Kidney tubule cell (primary cell): ENCODE measurements at regions not wholly inside any gene's neighbourhood (a gene's known extent, or its start where the extent isn't known, plus 50 kb on each side); places are given as distances from the start of the nearest gene placed in this dataset.

Source experiments
- DNase-seq: peaks from one replicate; pipeline ENCODE4 v3.0.0-alpha.2; 2018; ENCODE audit warnings: low spot score

- no peak for DNase-seq
These were observed 171.3 kb upstream of the GAS1 start for GRCh38 chr9:87118594-87118993.

DNA sequence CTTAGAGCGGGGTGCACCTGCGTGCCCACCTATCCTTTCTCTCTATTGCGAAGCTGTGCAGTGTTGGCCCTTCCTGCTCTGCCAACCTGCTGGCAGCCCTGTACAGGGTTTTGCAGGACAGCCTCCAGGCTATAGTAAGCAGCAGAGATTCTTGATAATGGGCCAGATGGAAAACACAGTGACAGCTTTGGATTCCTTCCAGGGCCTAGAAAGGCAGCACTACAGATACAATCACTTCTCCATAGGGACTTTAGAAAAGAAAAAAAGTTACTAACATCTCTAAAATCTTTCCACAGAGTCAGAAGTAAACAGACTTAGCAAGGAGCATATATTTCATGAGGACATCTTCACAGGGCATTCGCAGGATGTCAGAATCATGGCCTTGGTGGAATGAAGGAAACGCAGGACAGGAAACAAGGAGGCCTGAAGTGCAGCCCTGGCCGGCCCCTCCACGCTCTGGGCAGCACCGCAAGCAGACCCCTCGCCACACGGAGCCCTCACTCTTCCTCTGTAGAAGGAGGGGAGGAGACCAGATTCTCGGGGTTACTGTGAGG is 172.1 kb upstream of the GAS1 start:
- peak; percentile 23 for DNase-seq

GRCh38 chr9:87120610-87121009 is 173.3 kb upstream of the GAS1 start:
- no peak for DNase-seq

DNA sequence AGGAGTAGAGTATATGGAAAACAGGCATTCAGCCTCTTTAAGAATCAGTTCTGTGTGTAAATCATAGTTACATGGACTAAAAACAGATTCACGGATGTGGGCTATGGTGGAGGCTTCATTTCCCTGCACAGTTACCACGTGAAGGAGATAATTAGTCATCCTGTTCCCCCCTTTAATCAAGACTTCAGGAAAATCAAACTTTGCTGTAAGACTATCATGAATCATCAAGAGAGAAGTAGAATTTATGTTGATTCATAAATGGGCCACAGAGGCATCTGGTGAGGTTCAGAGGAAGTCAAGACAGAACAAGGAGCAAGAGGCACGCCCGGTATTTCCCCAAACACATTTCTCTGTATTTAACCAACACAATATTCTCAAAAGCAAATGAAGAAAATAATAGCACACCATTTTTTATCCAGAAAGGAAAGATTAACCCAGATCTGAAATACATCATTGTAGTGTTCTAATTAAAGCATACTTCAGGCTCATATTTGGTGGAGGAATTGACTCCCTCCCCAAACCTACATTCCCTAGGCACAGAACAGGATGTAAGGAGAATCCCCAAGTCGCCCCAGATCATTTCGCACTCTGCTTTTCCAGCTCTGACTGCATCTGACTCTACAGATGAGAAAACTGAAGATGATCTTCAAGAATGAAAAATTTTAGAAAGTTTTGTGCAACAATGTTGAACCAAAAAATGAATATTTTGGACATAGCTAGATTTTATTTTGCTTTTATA is 175.8 kb upstream of the GAS1 start:
- DNase-seq, result peak; percentile 50

DNA sequence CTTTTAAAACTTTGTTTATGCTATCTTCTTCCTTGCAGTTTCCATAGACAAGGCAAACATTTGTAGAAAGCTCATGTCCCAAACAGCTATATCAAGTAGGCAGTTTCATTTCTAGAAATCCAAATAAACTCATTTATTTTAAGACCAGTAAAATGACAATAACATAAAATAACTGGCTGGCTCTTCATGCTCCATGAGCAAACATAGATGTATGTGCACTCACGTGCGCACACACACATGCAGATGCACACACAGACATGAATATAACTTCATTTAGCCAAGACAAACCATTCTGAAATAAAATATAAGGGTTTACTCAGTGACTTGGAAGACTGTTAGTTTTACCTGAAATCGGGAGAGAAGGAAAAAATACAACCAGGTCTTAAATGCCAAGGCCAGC is 176.5 kb upstream of the GAS1 start:
- no peak for DNase-seq

GRCh38 chr9:87125819-87126218 is 178.5 kb upstream of the GAS1 start:
- DNase-seq, result no peak

DNA sequence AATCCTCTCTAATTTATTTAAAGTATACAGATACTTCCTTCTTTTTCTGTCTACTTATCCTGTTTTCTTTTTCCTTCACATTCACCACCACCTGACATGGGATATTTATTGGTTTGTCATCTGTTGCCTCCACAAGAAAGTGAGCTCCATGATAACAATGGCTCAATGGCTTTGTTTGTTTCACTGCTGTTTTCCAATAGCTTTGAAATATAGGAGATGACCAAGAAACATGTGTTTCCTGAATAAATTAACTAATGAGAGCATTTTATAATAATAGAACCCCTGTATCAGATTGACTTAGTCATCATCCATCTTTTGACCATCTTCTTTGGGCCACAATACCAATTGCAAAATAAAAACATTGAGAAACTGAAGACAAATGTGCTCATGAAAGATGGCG is 180.2 kb upstream of the GAS1 start:
- no peak for DNase-seq

GRCh38 chr9:87127978-87128614 is 180.8 kb upstream of the GAS1 start:
- DNase-seq, result no peak

DNA sequence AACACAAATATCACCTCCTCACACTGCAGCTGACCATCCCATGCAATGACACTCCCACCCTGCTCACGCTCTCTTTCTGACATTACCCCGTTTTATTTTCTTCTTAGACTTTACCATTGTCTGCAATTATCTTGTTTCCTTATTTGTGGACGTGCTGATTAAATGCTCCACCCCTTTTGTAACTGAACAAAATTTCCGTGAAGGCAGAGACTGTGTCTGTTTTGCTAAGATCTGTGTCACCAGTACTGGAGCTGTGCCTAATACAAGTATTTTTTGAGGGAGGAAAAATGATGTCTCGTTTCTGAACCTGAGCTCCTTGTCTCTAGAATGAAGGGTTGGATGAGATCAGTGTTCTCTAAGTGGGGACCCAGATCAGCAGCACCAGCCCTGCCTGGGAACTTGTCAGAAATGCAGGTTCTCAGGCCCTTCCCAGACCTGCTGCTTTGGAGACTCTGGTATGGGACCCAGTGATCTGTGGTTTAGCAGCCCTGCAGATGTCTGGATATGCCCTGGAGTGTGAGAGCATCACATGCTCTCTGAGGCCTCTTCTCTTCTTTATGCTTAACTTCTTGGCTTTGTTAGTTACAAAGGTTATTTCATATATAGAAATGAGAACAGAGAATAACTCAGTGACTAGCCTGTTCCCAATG is 181.7 kb upstream of the GAS1 start:
- no peak for DNase-seq

- DNase-seq, result no peak
These were observed 187.8 kb upstream of the GAS1 start for GRCh38 chr9:87135074-87135473.

- DNase-seq, result no peak
These were observed 190.4 kb upstream of the GAS1 start for GRCh38 chr9:87137718-87138117.

DNA sequence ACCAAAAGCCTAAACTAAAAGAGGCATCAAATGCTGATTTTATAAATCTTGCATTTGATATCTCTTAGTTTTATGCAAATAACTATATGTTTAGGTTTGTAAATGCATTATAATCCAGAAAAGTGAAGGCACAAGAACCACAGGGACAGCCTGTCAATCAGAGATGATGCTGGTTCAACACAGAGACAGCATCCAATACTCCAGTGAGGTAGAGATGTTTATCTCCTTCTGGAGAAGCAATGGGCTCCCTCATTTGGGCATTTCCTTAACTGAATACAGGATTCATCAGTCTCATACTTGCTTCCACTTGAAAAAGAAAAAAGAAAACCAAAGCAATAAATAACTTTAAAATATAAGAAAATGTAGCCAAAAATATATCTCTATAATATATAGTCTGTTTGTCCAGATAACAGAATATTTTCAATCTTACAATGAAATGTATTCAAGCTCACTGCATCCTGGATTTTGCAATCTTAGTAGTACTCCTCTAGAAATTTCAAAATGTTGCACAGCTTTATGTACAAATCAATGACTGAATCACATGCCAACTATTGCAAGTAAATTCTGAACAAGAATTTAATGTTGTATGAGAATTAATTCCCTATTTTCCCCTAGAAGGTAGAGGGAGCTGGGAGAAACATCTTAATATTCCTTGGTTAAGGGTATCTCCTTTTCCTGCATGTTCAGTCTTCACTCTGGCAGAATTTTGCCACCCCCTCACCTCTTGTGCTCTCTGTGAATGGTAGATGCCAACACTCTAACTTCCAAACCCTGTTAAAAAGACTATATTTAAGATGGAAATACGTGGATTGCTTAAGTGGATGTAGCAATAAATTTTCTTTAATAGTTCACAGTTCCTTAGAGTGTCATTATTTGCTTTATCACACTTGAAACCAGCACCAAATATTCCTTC is 191.1 kb upstream of the GAS1 start:
- no peak for DNase-seq

- DNase-seq, result no peak
These were observed 191.9 kb upstream of the GAS1 start for GRCh38 chr9:87139099-87139730.

DNA sequence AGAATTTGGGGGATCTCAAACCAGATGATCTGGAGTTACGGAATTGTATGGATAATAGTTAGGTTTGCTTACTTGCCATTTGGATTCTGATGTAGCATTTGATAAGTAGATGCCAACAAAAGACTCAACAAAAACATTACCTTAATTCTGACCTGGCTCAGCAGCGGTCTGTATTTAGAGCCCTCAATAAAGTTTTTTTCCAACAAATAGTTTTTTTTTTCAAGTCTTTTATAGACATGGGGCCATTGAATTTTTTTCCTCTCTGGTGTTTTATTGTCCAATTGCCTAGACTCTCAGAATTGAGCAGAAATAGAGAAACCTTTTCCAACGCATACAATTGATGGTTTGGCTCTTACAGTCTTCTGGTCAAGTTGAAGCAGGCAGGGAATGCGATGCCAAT is 192.8 kb upstream of the GAS1 start:
- DNase-seq, result no peak

GRCh38 chr9:87140605-87141109 is 193.4 kb upstream of the GAS1 start:
- peak; percentile 39 for DNase-seq

DNA sequence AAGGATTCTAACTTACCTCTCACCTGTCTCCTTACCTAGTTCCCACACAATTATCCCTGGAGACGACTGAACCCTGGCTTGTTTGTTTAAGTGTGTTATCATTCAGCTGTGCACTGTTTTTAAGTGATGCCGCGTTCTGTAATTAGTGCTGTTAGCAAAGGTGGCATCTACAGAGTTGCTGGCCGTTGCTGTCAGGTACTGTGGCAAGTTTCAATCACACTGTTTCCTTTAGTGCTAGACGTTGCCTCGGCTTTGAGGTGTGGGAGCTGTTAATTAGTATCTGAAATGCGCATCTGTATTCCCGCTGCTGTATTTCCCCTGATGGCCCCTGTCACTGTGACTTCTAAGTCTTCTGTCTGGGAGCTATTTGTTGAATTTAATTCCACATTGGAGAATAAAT is 193.8 kb upstream of the GAS1 start:
- no peak for DNase-seq

GRCh38 chr9:87146933-87147332 is 199.6 kb upstream of the GAS1 start:
- DNase-seq, result no peak

- DNase-seq, result no peak
These were observed 200.5 kb upstream of the GAS1 start for GRCh38 chr9:87147839-87148238.

DNA sequence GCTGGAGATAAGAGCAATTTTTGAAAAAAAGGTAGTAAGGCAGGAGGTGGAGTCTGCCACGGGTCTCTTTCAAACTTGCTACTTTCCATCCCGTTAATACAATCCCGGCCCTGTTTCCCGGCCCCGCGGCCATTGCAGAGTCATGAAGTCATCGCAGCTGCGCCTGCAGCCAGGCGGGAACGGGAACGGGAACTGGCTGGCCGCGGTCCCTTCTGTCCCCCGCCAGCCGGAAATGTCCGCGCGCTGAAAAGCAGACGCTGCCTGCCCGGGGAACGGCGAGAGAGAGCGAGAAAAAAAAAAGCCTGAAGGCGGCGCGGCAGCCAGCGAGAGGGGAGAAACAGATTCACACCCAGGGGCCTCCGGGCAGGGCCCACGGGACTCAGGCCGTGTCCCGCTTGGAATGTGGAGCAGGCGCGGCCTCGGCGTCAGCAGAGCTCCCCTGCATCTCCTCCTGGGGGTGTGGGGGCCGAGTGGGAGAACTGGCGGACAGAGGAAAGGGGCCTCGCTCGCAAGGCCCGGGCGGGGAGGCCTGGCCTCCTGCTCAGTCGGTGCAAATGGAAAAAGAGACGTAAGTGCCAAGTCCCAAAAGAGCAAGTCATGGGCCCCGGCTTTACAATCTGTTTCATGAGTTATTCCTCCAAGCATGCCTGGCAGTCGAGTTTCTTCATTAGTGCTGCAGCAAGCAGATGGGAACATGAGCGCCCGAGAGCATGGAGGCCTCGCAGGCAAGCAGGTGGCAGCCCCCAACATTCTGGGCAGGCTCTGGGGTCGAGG is 201.2 kb upstream of the GAS1 start:
- DNase-seq, result peak; percentile 77

DNA sequence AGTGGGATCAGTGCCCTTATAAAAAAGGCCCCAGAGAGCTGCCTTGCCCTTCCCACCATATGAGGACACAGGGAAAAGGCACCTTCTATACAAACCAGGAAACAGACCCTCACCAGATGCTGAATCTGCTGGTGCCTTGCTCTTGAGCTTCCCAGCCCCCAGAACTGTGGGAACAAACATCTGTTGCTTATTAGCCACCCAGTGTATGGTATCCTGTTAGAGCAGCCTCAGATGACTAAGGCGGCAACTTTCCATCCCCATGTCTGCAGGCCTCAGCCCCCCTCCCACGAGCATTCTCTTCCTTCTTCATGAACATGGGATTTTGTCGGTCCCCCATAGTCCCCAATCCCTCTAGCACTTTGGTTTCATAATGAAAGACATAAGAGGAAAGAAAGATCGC is 202.5 kb upstream of the GAS1 start:
- no peak for DNase-seq

GRCh38 chr9:87152256-87152655 is 204.9 kb upstream of the GAS1 start:
- DNase-seq, result no peak
